C4-2B (cell line): ENCODE measurements at regions not wholly inside any gene's neighbourhood (a gene's known extent, or its start where the extent isn't known, plus 50 kb on each side); places are given as distances from the start of the nearest gene placed in this dataset.

Experiments used
- ZFX ChIP-seq: fragments of 450-650 bp; IDR thresholded peaks from 2 replicates; pipeline ENCODE4 v1.6.1; 2017
- TF ChIP-seq, protein P1 (sequence below): fragments of 450-650 bp; conservative IDR thresholded peaks from 2 replicates; pipeline ENCODE4 v1.5.1; 2017; ENCODE audit warnings: mild to moderate bottlenecking

DNA sequence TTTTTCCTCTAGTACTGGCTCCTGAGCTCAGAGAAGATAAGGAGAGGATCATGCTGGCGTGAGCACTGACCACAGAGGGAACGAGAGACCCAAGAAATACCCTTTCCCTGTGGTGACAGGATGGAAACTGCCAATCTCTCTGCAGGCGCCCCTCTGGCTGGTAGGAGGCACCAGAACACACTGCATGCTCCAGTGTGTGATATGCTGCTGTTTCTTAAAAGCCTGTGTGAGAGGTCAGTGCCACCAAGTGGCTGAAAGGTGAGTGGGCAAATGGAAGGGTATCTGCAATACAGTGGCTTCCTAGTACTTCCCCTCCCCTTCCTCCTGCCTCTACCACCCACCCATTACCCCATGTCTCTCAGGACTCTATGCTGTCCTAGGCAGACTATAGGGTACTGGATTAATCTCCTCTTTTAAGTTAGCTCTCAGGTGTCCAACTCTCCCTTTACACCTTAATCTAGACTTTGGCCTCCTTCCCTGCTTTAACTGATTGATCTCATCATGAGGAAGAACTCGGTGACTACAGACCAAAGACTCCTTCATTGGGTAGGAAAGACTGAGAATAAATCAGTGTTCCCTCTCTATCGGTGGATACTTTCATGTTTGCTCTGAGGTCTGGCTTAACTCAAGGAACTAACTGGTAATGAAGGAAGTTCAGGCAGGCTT lies 283.6 kb downstream of the ADRA2A start:
- TF ChIP-seq, protein P1, sequence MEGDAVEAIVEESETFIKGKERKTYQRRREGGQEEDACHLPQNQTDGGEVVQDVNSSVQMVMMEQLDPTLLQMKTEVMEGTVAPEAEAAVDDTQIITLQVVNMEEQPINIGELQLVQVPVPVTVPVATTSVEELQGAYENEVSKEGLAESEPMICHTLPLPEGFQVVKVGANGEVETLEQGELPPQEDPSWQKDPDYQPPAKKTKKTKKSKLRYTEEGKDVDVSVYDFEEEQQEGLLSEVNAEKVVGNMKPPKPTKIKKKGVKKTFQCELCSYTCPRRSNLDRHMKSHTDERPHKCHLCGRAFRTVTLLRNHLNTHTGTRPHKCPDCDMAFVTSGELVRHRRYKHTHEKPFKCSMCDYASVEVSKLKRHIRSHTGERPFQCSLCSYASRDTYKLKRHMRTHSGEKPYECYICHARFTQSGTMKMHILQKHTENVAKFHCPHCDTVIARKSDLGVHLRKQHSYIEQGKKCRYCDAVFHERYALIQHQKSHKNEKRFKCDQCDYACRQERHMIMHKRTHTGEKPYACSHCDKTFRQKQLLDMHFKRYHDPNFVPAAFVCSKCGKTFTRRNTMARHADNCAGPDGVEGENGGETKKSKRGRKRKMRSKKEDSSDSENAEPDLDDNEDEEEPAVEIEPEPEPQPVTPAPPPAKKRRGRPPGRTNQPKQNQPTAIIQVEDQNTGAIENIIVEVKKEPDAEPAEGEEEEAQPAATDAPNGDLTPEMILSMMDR = peak; percentile 81
- TF ChIP-seq ZFX = no peak
